GM19099 (cell line): ENCODE measurements at regions not wholly inside any gene's neighbourhood (a gene's known extent, or its start where the extent isn't known, plus 50 kb on each side); places are given as distances from the start of the nearest gene placed in this dataset.

Experiments used
- POLR2A ChIP-seq: IDR thresholded peaks from 3 replicates; pipeline ENCODE4 v1.6.1; 2011; ENCODE audit warnings: low read depth; ENCODE audit not compliant: insufficient read length; ENCODE audit errors: extremely low read depth

DNA sequence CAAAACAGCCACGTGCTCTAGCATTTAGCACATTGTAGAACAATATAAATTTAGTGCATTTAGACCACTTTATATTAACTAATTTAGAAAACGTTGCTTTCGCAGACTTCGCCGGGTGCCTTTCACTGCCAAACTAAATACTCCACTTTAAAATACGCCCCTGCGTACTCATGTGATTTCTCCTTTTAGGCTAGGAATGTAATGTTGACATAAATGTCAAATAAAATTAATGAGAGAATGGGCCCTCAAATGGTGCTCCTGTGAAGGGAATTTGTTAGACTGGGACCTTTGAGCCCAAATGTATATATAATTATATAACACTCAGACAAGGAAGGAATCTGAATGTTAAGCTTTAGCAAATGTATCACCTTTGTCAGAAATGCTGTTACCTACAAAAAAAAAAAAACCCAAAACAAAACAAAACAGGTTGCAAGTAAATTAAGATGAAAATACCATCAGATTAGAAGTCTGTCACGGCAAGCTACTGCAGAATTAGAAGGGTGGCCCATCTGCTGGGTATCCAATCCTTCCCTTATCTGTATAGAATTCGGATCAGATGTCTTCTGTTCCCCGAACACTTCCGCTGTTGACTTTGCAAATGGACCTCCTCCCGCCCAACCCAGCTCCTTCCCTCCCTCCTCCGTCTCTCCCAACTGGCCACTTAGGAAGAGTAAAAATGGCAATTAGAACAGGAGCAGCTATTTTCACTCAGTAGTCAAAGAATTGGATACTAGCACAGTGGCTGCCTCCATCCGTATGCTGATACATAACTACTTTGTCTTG is 159.3 kb upstream of the FOXN3 start:
- no peak for TF ChIP-seq POLR2A

DNA sequence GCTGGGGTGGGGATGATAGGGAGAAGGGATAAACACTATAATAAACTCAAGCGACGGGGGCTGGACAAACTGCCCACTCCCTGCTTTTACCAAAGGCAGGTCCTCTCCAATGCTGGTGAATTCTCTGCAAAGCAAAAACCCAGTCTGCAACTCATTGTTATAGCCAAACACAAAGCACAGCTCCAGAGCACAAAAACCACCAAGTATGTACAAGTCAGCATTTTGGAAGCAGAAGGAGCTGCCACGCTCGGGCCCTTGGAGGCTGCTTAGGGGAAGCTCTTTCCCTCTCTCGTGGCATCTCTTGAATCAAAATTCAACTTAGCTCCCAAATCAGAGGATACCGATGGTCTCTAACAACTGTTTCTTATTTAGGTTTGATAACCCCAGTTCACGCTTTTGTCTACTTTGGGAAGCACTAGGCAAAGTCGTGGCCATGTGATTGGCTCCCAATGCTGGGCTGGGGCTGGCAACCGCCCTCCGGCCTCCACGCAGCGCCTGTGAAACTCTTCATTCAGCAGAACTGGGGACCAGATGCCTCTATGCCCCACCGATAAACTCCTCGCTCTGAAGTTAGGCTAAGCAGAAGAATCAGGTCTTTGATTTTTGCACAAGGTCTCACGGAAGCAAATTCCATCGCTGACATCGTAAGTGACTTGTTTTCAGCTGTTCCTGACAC is 158.5 kb upstream of the FOXN3 start:
- no peak for TF ChIP-seq POLR2A

DNA sequence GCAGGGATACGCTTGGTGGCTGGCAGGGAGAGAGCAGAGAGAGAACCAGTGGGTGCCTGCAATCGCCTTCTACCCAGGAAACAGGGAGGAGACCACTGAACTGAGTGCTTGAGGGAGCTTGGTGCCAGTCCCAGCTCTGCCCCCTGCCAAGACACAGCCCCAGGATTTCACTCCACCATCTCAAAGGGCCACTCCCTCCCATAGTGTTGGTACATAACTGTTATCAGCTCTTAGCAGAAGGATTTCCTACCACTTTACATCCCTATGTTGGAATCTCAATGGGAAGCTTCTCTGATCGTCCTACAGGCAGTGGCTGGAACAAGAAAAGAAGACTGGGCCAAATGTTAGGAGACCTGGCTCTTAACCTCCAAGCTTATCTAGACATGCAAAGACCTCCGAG is 157.4 kb upstream of the FOXN3 start:
- no peak for TF ChIP-seq POLR2A

DNA sequence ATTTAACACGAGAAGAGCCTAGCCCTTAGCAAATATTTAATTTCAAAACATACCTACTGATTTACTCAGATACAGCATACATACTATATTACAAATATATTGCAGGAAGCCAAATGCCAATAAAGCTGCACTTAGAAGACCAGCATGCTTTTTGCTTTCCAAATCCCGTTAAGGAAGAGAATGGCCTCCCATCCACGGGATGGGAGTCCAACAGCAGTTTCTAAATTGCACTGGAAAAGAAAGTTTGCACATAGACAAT is 156.3 kb upstream of the FOXN3 start:
- TF ChIP-seq POLR2A = no peak

DNA sequence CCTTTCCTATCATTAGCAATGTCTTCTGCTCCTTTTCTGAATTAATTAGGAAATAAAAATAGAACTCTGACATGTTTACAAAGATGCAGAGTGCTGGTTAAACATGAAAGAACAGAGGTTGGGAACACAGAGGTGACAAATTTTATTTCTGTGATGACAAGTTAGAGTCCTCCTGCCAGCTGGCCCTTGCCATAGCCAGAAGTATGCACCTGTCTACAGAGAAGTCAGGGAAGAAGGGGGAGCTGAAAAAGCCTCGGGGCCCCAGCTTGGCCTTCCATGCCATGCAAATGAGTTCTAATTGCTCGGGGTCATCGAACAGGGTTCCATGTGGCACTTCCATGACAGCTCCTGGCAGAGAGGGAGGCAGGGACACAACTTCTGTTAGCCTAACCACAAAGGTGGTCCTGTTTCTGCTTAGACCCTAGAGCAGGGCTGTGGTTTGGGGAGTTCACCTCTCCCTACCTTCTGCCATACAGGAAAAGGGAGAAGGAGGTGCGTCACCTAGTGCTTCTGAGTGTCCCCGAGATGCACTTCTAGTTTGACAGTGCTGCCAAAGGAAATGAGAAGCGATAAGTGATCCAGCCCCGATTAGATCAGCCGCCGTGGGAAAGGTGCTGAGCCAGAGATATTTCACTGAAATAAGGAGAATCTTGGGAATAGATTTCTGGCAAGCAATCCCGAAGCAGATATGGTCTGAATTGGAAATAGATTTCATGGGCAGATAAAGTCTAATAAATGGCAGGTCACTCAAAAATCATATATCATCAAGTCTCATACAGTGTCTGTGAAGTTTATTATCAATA is 155.8 kb upstream of the FOXN3 start:
- TF ChIP-seq POLR2A = no peak

DNA sequence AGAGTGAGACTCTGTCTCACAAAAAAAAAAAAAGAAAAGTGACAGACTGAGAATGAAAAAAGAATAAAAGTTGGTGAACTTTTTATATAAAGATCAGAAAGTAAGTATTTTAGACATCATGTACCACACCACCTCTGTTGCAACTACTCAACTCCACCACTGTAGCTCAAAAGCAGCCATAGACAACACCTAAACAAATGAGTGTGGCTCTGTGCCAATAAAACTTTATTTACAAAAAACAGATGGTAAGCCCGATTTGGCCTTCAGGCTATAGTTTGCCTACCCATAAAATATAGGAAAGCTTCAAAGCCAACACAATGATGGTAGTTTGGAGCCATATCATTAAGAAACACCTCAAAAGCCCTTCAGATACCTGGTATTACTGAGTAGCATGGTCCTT is 154.5 kb upstream of the FOXN3 start:
- no peak for TF ChIP-seq POLR2A

DNA sequence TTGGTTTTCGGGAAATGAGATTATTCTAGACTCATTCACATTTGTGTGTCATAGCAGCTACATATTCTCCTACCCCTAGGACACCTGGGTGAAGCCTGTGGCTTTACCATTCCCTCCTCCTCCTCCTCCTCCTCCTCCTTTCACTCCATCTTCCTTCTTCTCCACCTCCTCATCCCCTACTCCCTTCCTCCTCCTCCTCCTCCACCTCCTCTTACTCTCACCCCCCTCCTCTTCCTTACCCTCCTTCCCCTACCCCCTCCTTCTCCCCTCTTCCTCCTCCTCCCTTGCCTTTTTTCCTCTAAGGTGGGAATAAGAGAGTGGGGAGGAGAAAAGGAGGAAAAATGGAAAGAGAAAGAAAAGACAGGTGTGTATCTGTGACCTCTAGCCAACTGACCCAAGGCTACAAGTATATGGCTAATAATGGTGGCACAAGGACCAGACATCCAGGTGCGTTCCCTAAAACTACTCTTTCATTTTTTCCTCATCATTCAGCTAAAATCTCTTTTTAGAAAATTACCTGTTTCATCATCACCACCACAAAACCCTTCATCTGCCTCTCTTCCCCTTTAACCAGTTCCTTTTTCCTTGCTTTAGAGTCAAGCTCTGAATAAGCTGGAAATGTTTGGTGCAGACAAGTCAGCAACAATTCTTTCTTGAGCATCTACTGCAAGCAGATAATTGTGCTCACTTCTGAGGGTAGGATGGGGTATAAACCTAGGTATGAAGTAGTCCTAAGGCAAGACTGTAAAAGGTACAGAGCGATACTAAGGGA is 149.8 kb upstream of the FOXN3 start:
- no peak for TF ChIP-seq POLR2A

DNA sequence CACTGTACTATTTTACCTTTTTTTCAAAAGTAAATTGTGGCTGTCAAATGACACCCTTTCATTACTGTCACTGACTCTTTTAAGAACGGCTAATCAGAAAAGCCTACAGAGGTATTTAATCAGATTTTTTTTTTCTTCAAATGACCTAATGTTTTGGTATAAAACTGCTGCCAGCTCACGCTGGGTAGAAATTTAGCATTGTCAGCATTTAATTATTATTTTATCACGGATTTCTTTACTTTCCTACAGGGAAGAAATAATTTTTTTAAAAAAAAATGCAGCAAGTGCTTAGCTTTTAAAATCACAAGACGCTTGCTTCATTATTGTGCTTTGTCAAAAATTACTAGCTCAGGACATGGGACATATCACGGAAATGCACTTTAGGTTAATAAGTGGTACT is 149.1 kb upstream of the FOXN3 start:
- TF ChIP-seq POLR2A = no peak

DNA sequence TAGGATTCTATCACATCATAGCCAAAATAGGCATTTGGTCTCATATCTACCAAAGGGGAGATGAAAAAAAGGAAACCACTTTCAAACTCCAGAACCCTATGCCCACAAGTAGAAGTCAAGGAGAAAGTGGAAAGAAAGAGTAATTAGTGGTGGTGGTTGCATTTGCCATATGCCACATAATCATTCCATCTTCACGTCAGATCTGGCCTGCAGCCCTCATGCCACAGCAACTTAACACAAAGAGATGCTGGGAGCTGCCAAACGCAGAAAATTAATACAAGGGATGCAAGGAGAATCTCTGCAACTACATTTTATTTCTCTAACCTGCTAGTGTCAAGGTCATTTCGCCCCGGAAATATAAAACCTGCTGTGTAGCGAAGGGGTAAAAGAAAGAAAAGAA is 148.6 kb upstream of the FOXN3 start:
- TF ChIP-seq POLR2A = no peak

DNA sequence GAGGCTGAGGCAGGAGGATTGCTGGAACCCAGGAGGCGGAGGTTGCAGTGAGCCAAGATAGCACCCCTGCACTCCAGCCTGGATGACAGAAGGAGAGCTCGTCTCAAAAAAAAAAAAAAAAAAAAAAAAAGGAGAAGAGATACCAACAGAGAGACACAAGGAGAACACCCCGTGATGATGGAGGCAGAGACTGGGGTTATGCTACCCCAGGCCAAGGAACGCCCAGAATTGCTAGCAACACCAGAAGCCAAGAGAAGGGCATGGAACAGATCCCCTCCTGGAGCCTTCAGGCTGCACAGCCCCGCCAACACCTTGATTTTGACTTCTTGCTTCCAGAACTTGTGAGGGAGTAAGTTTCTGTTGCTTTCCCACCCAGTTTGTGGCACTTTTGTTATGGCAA is 148.0 kb upstream of the FOXN3 start:
- TF ChIP-seq POLR2A = no peak

DNA sequence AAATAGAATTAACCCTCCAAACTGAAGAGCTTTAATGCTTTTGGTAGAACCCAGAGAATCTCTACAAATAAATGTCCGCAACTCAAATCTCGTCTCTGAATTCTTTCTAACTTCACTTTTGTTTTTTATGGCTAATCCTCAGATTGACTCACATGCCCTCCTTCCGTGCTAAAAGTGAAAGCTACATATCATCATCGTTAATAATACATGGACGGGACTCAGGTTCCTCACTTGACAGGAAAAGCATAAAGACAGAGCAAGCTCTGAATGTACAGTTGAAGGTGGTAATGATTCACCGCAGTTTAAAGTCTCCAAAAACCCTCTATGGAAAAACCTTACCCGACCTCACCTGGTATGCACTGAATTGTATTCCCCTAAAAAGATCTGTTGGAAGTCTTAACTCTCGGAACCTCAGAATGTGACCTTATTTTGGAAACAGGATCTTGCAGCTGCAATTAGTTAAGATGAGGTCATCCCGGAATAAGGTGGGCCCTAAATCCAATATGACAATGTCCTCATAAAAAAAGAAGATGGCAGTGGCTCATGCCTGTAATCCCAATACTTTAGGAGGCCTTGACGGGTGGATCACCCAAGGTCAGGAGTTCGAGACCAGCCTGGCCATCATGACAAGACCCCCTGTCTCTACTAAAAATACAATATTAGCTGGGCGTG is 147.4 kb upstream of the FOXN3 start:
- no peak for TF ChIP-seq POLR2A

DNA sequence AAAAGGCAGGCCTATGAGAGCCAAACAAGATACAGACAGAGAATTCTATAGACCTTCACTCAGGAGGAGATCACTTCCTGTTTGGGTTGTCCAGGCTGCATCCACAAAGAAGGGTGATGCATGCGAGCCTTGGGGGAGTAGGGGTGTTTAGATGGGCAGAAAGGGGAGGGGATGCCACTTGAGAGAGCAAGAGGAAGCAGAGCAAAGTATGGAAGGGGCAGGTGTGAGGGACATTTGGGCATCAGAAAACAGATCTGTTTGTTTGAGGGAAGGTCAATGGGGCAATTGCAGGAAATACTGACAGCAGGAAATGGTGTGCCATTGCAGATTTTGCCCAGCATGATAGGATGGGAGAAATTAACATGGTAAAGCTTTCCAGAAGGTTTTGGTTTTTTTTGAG is 146.4 kb upstream of the FOXN3 start:
- TF ChIP-seq POLR2A = no peak

DNA sequence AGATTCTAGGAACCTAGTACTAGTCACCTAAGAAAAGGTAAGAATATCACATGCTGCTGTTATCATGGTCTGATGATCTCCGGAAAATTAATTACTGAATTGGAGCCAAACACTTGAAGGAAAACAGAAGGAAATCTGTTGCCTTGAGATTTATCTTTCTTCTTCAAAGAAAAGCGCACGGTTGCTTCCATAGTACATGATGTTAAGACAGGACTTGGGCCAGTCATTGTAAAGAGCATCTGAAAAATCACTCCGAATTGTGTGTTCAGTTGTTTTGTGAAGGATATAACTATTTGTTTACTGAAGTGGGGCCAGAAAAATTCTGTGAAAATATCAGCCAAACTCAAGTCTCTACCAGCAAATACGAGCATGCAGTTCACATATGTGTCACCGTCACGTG is 134.9 kb upstream of the FOXN3 start:
- no peak for TF ChIP-seq POLR2A

DNA sequence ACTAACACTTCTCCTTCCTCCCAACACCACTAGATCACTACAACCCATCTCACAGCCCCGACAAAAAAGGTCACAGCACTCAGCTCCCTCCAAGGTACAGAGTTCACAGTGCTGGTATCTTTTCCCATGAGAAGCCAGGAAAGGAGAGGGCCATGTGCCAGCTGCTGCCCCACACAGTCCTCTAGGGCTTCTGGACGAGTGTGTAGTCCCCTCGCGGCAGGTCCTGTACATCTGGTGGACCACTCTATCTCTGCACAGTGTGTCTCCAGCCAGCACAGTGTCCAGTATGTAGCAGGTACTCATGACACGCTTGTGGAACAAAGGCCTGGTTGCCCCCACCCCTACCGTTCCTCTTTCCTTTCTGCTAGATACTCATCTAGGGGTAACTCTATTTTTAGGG is 134.4 kb upstream of the FOXN3 start:
- no peak for TF ChIP-seq POLR2A

DNA sequence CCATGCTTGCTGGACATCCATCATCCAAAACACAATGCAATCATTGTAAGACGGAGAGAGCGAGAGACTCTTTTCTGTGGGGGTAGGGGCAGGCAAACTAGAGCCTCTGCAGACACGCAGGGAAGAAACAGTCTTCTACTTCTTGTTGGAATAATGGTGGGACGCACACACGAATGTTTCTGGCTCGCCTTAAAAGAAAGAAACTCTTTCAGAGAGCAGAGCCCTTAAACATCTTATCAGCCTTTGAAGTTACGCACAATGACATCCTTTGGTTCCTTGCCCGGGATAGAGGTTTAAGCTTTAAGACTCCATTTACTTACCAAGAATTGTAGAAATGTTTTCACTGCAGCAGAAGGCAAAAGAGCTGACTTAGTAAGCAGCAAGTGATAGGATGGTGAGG is 133.8 kb upstream of the FOXN3 start:
- TF ChIP-seq POLR2A = no peak

DNA sequence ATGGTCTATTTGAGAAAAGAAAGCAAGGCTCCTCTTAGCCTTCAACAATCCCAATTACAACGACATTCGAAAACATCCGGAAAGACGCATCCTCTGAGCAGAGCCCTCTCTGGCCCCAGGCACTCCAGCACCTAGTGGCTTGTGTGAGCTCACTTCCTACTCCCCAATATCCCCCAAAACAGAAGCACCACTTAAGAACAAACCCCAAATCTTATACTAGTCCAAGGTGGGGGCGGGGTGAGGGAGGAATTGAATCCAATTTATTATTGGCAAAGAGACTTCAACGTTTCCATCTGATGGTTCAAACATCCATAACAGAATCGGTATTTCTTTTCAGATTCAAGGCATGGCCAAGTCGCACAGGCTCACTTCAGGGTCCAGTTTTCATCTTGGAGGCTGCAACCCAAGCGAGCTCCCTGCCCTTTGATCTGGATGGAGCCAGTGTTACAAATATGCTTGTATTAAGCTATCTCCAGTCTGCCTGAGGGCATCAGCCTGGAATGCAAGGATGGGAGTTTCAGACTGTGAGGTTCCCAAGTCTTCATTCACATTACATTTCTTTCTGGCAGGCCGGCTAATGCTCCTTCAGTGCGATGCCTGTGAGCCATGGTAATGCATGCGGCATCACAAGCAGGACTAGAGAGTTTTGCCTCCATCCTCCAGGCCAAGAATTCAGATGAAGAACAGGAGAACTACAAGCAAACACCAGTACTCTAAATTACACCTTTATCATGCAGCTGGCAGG is 132.5 kb upstream of the FOXN3 start:
- TF ChIP-seq POLR2A = no peak
